Epithelial cell of esophagus (primary cell): ENCODE measurements at regions not wholly inside any gene's neighbourhood (a gene's known extent, or its start where the extent isn't known, plus 50 kb on each side); places are given as distances from the start of the nearest gene placed in this dataset.

ENCODE experiments used
- DNase-seq: peaks from one replicate; pipeline ENCODE4 v3.0.0; 2010; ENCODE audit warnings: low read depth
- H3K4me3 ChIP-seq: 2 replicates; pipeline ENCODE4 v1.5.1; 2011; ENCODE audit warnings: mild to moderate bottlenecking, low read length, control low read depth
- CTCF ChIP-seq: IDR thresholded peaks from 2 replicates; pipeline ENCODE4 v1.5.1; 2011; ENCODE audit warnings: low read depth, mild to moderate bottlenecking, low read length, control low read depth, inconsistent platforms; ENCODE audit not compliant: insufficient read depth; ENCODE audit errors: missing control alignments

GRCh38 chr2:145286716-145287275, 766.9 kb upstream of the ZEB2 start:
- H3K4me3 ChIP-seq, result no peak overlapping the region
- DNase-seq, result no peak
- no peak for TF ChIP-seq CTCF

- H3K4me3 ChIP-seq, result no peak overlapping the region
- no peak for DNase-seq
Measured at GRCh38 chr2:145284551-145284950, 764.6 kb upstream of the ZEB2 start.

GRCh38 chr2:145283131-145283530, 763.2 kb upstream of the ZEB2 start:
- DNase-seq, result no peak
- H3K4me3 ChIP-seq, result no peak overlapping the region
- TF ChIP-seq CTCF, result no peak

More at GRCh38 chr2:145284551-145284950, 764.6 kb upstream of the ZEB2 start:
- no peak for TF ChIP-seq CTCF

GRCh38 chr2:145277922-145278321, 758.0 kb upstream of the ZEB2 start:
- H3K4me3 ChIP-seq, result no peak overlapping the region
- DNase-seq, result peak; percentile 26
- no peak for TF ChIP-seq CTCF

GRCh38 chr2:145273840-145274239, 753.9 kb upstream of the ZEB2 start:
- peak; percentile 77 for DNase-seq
- no peak for TF ChIP-seq CTCF
- H3K4me3 ChIP-seq, result no peak overlapping the region

- no peak overlapping the region for H3K4me3 ChIP-seq
- TF ChIP-seq CTCF, result no peak
- no peak for DNase-seq
Measured at GRCh38 chr2:145268931-145269330, 749.0 kb upstream of the ZEB2 start.

- H3K4me3 ChIP-seq, result no peak overlapping the region
- DNase-seq, result no peak
- no peak for TF ChIP-seq CTCF
Measured at GRCh38 chr2:145267451-145267850, 747.5 kb upstream of the ZEB2 start.
